ENCODE measurements at regions not wholly inside any gene's neighbourhood (a gene's known extent, or its start where the extent isn't known, plus 50 kb on each side); places are given as distances from the start of the nearest gene placed in this dataset.

GRCh38 chr7:67599331-67600062, 602.9 kb downstream of the TYW1 start:
- no peak for DNase-seq
- intact Hi-C loops (cut with DNase I) = no loop called here
- no peak overlapping the region for H3K4me3 ChIP-seq
- no peaks in the 10 kb centered on the region for H3K4me1 ChIP-seq (ENCODE audit: insufficient read depth)
- H3K36me3 ChIP-seq = no peaks in the 10 kb centered on the region
- H3K27ac ChIP-seq = no peak overlapping the region
- H3K27me3 ChIP-seq = no peaks in the 10 kb centered on the region
- WGBS, 3 donors = 88 to 92% (median 90%) methylated on average over 10 of the region's 10 CpGs
- TF ChIP-seq POLR2A (IDR thresholded peaks at IDR 0.05) (no peak), EP300 (IDR thresholded peaks at IDR 0.05) (no peak), CTCF (IDR thresholded peaks at IDR 0.05) (no peak)
- no peaks in the 10 kb centered on the region for H3K9me3 ChIP-seq

DNA sequence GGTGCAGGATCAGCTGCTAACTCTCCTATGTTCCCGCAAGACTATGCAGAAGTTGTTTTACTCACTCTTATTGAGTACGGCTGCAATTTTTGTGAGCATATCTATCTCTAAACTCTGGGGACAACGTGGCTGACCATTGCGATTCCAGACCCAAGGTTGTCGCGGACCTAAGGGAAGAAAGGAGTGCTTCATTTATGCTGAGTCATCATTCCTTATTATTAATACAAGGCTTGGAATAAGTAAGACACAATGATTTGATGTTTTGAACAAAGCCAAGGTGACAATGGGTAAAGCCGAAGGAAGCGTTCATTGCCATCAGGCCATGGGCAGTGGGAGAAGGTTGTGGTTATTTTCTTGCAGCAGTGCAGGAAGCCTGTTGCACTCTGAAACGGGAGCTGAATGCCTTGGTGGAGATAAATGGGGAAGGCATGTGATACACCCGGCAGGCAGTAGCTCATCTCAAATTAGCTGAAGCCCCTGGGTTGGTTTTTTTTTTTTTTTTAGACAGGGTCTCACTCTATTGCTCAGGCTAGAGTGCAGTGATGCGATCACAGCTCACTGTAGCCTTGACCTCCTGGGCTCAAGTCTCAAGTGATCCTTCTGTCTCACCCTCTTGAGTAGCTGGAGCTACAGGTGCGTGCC, 605.7 kb downstream of the TYW1 start:
- Histone ChIP-seq H3K27ac (no peak overlapping the region), H3K27me3 (no peaks in the 10 kb centered on the region), H3K4me3 (no peak overlapping the region), H3K4me1 (ENCODE audit: insufficient read depth) (no peaks in the 10 kb centered on the region), H3K36me3 (no peaks in the 10 kb centered on the region), H3K9me3 (no peaks in the 10 kb centered on the region)
- no peak for DNase-seq
- TF ChIP-seq CTCF (IDR thresholded peaks at IDR 0.05) (no peak), POLR2A (IDR thresholded peaks at IDR 0.05) (no peak), EP300 (IDR thresholded peaks at IDR 0.05) (no peak)
- intact Hi-C loops (cut with DNase I) = no loop called here
- 75 to 79% (median 77%) methylated on average over 12 of the region's 12 CpGs for WGBS, 3 donors

DNA sequence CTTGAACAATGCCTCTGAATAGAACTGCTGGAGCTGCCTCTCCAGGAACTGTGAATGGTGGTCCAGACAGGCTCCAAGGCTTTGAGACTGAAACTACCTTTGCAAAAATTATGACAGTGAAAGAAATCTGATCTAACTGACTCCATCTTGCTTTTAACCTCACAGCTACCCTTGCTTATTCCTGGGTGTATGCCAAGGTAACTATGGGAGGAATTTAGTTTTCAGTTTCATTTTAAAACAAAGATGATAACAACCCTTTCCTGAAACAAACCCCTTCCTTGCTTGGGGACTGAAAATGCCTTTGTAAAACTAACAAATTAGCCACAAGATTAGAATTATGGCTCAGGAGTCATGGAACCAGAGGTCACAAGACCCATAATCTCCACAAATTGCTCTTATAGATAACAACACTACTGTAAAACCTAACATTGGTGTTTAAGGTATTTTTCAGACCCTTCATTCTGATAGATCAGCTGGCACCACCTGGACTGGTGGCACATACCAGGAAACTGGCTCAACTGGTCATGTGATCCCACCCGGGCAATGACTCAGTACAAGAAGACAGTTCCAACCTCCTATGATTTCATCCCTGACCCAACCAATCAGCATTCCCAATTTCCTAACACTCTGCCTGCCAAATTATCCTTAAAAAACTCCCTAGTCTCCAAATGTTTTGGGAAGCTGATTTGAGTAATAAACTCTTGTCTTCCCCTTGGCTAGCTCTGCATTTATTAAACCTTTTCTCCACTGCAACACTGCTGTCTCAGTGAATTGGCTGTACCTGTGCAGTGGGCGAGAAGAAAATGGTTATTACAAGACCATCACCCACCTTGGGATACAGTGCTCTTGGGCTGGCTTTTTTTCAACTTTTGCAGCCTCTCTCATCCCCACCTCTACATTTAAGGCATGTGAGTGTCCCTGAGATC, 608.1 kb downstream of the TYW1 start:
- no peaks in the 10 kb centered on the region for H3K4me1 ChIP-seq (ENCODE audit: insufficient read depth)
- intact Hi-C loops (cut with DNase I) = no loop called here
- H3K9me3 ChIP-seq = no peaks in the 10 kb centered on the region
- H3K4me3 ChIP-seq = no peak overlapping the region
- TF ChIP-seq POLR2A (IDR thresholded peaks at IDR 0.05) = no peak
- no peak for TF ChIP-seq CTCF (IDR thresholded peaks at IDR 0.05)
- TF ChIP-seq EP300 (IDR thresholded peaks at IDR 0.05) = no peak
- H3K27me3 ChIP-seq = no peaks in the 10 kb centered on the region
- 49 to 54% (median 50%) methylated on average over 2 of the region's 2 CpGs for WGBS, 3 donors
- no peak overlapping the region for H3K27ac ChIP-seq
- H3K36me3 ChIP-seq = no peaks in the 10 kb centered on the region
- no peak for DNase-seq

- DNase-seq = no peak
- intact Hi-C loops (cut with DNase I) = no loop called here
- 87 to 91% (median 89%) methylated on average over 3 of the region's 3 CpGs for WGBS, 3 donors
- no peaks in the 10 kb centered on the region for H3K4me1 ChIP-seq (ENCODE audit: insufficient read depth)
- no peaks in the 10 kb centered on the region for H3K27me3 ChIP-seq
- no peak overlapping the region for H3K4me3 ChIP-seq
- no peak for TF ChIP-seq POLR2A (IDR thresholded peaks at IDR 0.05)
- TF ChIP-seq EP300 (IDR thresholded peaks at IDR 0.05) = no peak
- no peak for TF ChIP-seq CTCF (IDR thresholded peaks at IDR 0.05)
- no peaks in the 10 kb centered on the region for H3K9me3 ChIP-seq
- no peaks in the 10 kb centered on the region for H3K36me3 ChIP-seq
- no peak overlapping the region for H3K27ac ChIP-seq
Measured at GRCh38 chr7:67608806-67609205, 612.2 kb downstream of the TYW1 start.

All from ovary (tissue), 7 donors.